Neural crest cell (in vitro differentiated cells): ENCODE measurements at regions not wholly inside any gene's neighbourhood (a gene's known extent, or its start where the extent isn't known, plus 50 kb on each side); places are given as distances from the start of the nearest gene placed in this dataset.
"Not testable (repeated sequence)": the region's sequence is repeated elsewhere in the genome, so short reads cannot be mapped to it uniquely, and the experiment has no call there.

ENCODE experiments used
- DNase-seq: peaks from one replicate; pipeline ENCODE4 v3.0.0; 2021; ENCODE audit warnings: low read depth, mixed read lengths, low spot score
- H3K27ac Mint-ChIP-seq: one replicate; pipeline ENCODE4 v1.8.0; 2021; ENCODE audit warnings: mild to moderate bottlenecking, mixed read lengths; ENCODE audit not compliant: unreplicated experiment
- H3K27me3 Mint-ChIP-seq: 2 replicates; pipeline ENCODE4 v1.8.0; 2021; ENCODE audit warnings: low read depth, mild to moderate bottlenecking, mixed read lengths
- H3K36me3 Mint-ChIP-seq: 2 replicates; pipeline ENCODE4 v1.8.0; 2021; ENCODE audit warnings: low read depth, mild to moderate bottlenecking, mixed read lengths
- H3K4me1 Mint-ChIP-seq: 2 replicates; pipeline ENCODE4 v1.8.0; 2021; ENCODE audit warnings: mixed read lengths
- H3K4me3 Mint-ChIP-seq: one replicate; pipeline ENCODE4 v1.8.0; 2021; ENCODE audit warnings: mild to moderate bottlenecking, mixed read lengths
- H3K9me3 Mint-ChIP-seq: 2 replicates; pipeline ENCODE4 v1.8.0; 2021; ENCODE audit warnings: mixed read lengths
- CTCF ChIP-seq: fragments of 200-600 bp; sonication (generic); conservative IDR thresholded peaks from 2 replicates; pipeline ENCODE4 v1.5.0; 2021; ENCODE audit warnings: antibody characterized with exemption, mild to moderate bottlenecking

GRCh38 chr2:194674043-194674442 is 983.0 kb upstream of the SLC39A10 start:
- H3K27ac Mint-ChIP-seq = no peak overlapping the region
- H3K9me3 Mint-ChIP-seq = no peaks in the 10 kb centered on the region
- peaks cover 28% of the 10 kb centered on the region for H3K27me3 Mint-ChIP-seq
- no peak for DNase-seq
- TF ChIP-seq CTCF = no peak
- H3K36me3 Mint-ChIP-seq = no peaks in the 10 kb centered on the region
- no peaks in the 10 kb centered on the region for H3K4me1 Mint-ChIP-seq
- no peak overlapping the region for H3K4me3 Mint-ChIP-seq

- no peaks in the 10 kb centered on the region for H3K4me1 Mint-ChIP-seq
- no peaks in the 10 kb centered on the region for H3K9me3 Mint-ChIP-seq
- no peaks in the 10 kb centered on the region for H3K36me3 Mint-ChIP-seq
- peaks cover 29% of the 10 kb centered on the region for H3K27me3 Mint-ChIP-seq
- no peak overlapping the region for H3K4me3 Mint-ChIP-seq
- H3K27ac Mint-ChIP-seq = no peak overlapping the region
- TF ChIP-seq CTCF = no peak
- no peak for DNase-seq
Observed at GRCh38 chr2:194672994-194673393, 984.0 kb upstream of the SLC39A10 start.

- DNase-seq = no peak
- peaks cover 9% of the 10 kb centered on the region for H3K4me1 Mint-ChIP-seq
- no peak overlapping the region for H3K27ac Mint-ChIP-seq
- peaks cover 3% of the 10 kb centered on the region for H3K9me3 Mint-ChIP-seq
- no peaks in the 10 kb centered on the region for H3K27me3 Mint-ChIP-seq
- no peaks in the 10 kb centered on the region for H3K36me3 Mint-ChIP-seq
- no peak overlapping the region for H3K4me3 Mint-ChIP-seq
- no peak for TF ChIP-seq CTCF
Observed at GRCh38 chr2:194661431-194661830, 995.6 kb upstream of the SLC39A10 start.

- not testable (repeated sequence) for H3K9me3 Mint-ChIP-seq, H3K27ac Mint-ChIP-seq, H3K4me1 Mint-ChIP-seq
Observed at GRCh38 chr2:194639057-194639456, 1018.0 kb upstream of the SLC39A10 start.

GRCh38 chr2:194621945-194622344 is 1035.1 kb upstream of the SLC39A10 start:
- Mint-ChIP-seq H3K9me3 (no peaks in the 10 kb centered on the region), H3K27ac (no peak overlapping the region)
- DNase-seq = no peak

More at GRCh38 chr2:194639057-194639456, 1018.0 kb upstream of the SLC39A10 start:
- DNase-seq, H3K36me3 Mint-ChIP-seq, H3K4me3 Mint-ChIP-seq, H3K27me3 Mint-ChIP-seq: not testable (repeated sequence)

GRCh38 chr2:194619366-194619765 is 1037.7 kb upstream of the SLC39A10 start:
- DNase-seq = no peak
- Mint-ChIP-seq H3K4me3 (no peak overlapping the region), H3K36me3 (no peaks in the 10 kb centered on the region), H3K27ac (no peak overlapping the region), H3K4me1 (no peaks in the 10 kb centered on the region), H3K27me3 (no peaks in the 10 kb centered on the region), H3K9me3 (no peaks in the 10 kb centered on the region)
- TF ChIP-seq CTCF = no peak

More at GRCh38 chr2:194621945-194622344, 1035.1 kb upstream of the SLC39A10 start:
- TF ChIP-seq CTCF = no peak
- Mint-ChIP-seq H3K4me1 (no peaks in the 10 kb centered on the region), H3K4me3 (no peak overlapping the region), H3K36me3 (no peaks in the 10 kb centered on the region), H3K27me3 (no peaks in the 10 kb centered on the region)
